ENCODE measurements at regions not wholly inside any gene's neighbourhood (a gene's known extent, or its start where the extent isn't known, plus 50 kb on each side); places are given as distances from the start of the nearest gene placed in this dataset.

- Histone ChIP-seq H3K36me3 (ENCODE audit: control insufficient read depth in 2 of 2, extremely low read depth in 1 of 2, insufficient read depth in 2 of 2, low read length in 2 of 2) (no peaks in the 10 kb centered on the region), H2AFZ (ENCODE audit: low read depth, low read length) (no peak overlapping the region), H3K27ac (ENCODE audit: insufficient read depth, low read depth, low read length) (no peak overlapping the region), H3K4me2 (ENCODE audit: insufficient read depth, low read length) (no peak overlapping the region), H3K9ac (replicated peaks; ENCODE audit: extremely low read depth, insufficient read depth, low read length) (no peak overlapping the region), H3K4me1 (ENCODE audit: control insufficient read depth, extremely low read depth, insufficient read depth, low read length) (no peaks in the 10 kb centered on the region), H3K4me3 (replicated peaks in 1 of 3; ENCODE audit: insufficient read depth in 1 of 3, low read depth in 1 of 3, low read length in 3 of 3) (no peak overlapping the region), H3K27me3 (ENCODE audit: control insufficient read depth in 2 of 2, insufficient read depth in 2 of 2, low read length in 2 of 2) (no peaks in the 10 kb centered on the region), H4K20me1 (replicated peaks; ENCODE audit: control insufficient read depth, extremely low read depth, insufficient read depth, low read length) (no peaks in the 10 kb centered on the region), H3K79me2 (ENCODE audit: control insufficient read depth, insufficient read depth, low read length) (no peaks in the 10 kb centered on the region), H3K9me1 (replicated peaks; ENCODE audit: control insufficient read depth, extremely low read depth, insufficient read depth, low read length) (no peaks in the 10 kb centered on the region), H3K9me3 (replicated peaks; ENCODE audit: control insufficient read depth, insufficient read depth, low read length) (no peaks in the 10 kb centered on the region)
- dilution Hi-C loops (cut with MboI; ENCODE audit: extremely low pct_ligation_motif_present, low sequenced_read_pairs) (no loop called here), intact Hi-C loops (cut with micrococcal nuclease) (no loop called here)
- ChIA-PET CTCF (interaction anchor here (1.4 kb wide), 1 partner anchor 21 kb away, joined by 3 read pairs; no protein-coding TSS in a partner anchor), POLR2A (no interaction called here)
- DNase-seq (ENCODE audit: low read depth, low spot score) (no peak), FAIRE-seq (no peak)
- BruUV-seq (replicated peaks): no TSS peak
- no peak for TF ChIP-seq GATA2 (IDR thresholded peaks at IDR 0.05; ENCODE audit: insufficient read depth, insufficient read length, low read depth, low read length)
- TF ChIP-seq MAX (IDR thresholded peaks at IDR 0.05; ENCODE audit: insufficient read depth, insufficient read length): no peak
- no peak for TF ChIP-seq POLR2A (IDR thresholded peaks at IDR 0.05; ENCODE audit: low read depth, low read length)
- no peak for TF ChIP-seq FOS (IDR thresholded peaks at IDR 0.05; ENCODE audit: borderline replicate concordance, insufficient read depth, low read length)
- TF ChIP-seq JUN (IDR thresholded peaks at IDR 0.05; ENCODE audit: borderline replicate concordance, insufficient read depth, insufficient read length, low read depth): no peak
- no peak for TF ChIP-seq POLR2AphosphoS5 (IDR thresholded peaks at IDR 0.05; ENCODE audit: insufficient read depth, low read depth, low read length)
- TF ChIP-seq MYC (IDR thresholded peaks at IDR 0.05; ENCODE audit: low read depth, low read length): no peak
- TF ChIP-seq CTCF (IDR thresholded peaks at IDR 0.05; ENCODE audit: extremely low read depth in 1 of 2, insufficient read depth in 1 of 2, low read depth in 1 of 2, low read length in 2 of 2): no peak
- no peak for TF ChIP-seq EZH2 (IDR thresholded peaks at IDR 0.05; ENCODE audit: borderline replicate concordance, low read depth, low read length, severe bottlenecking)
These were observed 127.9 kb upstream of the CEP126 start for GRCh38 chr11:101786916-101787315.

All from endothelial cell of umbilical vein (primary cell).